ENCODE measurements at regions not wholly inside any gene's neighbourhood (a gene's known extent, or its start where the extent isn't known, plus 50 kb on each side); places are given as distances from the start of the nearest gene placed in this dataset.

GRCh38 chr5:57538341-57538955 is 55.8 kb upstream of the ACTBL2 start:
- DNase-seq = no peak
- Histone ChIP-seq H3K4me1 (ENCODE audit: control insufficient read depth in 1 of 2, insufficient read depth in 2 of 2, low read depth in 1 of 2, low read length in 1 of 2) (peaks cover 0 to 2% of the 10 kb centered on the region in 2 experiments; a peak in 1 of 4 replicates), H3K79me2 (ENCODE audit: insufficient read depth) (no peaks in the 10 kb centered on the region), H3K9me2 (no peaks in the 10 kb centered on the region), H3F3A (replicated peaks; ENCODE audit: insufficient read depth) (no peaks in the 10 kb centered on the region), H2AFZ (ENCODE audit: low read depth) (no peak overlapping the region), H3K9me3 (no peaks in the 10 kb centered on the region), H3K27me3 (ENCODE audit: insufficient read depth) (no peaks in the 10 kb centered on the region), H3K4me2 (no peak overlapping the region), H3K4me3 (ENCODE audit: low read depth in 2 of 2, low read length in 1 of 2) (no peak overlapping the region), H3K27ac (ENCODE audit: low read depth in 2 of 2, low read length in 1 of 2) (no peak overlapping the region), H4K20me1 (ENCODE audit: insufficient read depth) (no peaks in the 10 kb centered on the region), H3K9ac (no peak overlapping the region), H3K36me3 (replicated peaks in 1 of 2; ENCODE audit: control insufficient read depth in 1 of 2, insufficient read depth in 2 of 2, low read length in 1 of 2) (no peaks in the 10 kb centered on the region)
- TF ChIP-seq IRF3 (IDR thresholded peaks at IDR 0.05; ENCODE audit: low read depth, low read length) = no peak
- no peak for TF ChIP-seq REST (IDR thresholded peaks at IDR 0.05; ENCODE audit: low read depth, low read length)
- TF ChIP-seq USF1 (IDR thresholded peaks at IDR 0.05; ENCODE audit: borderline replicate concordance, low read depth) = no peak
- TF ChIP-seq RXRA (IDR thresholded peaks at IDR 0.05; ENCODE audit: borderline replicate concordance, low read depth) = no peak
- no peak for TF ChIP-seq EZH2phosphoT487 (IDR thresholded peaks at IDR 0.05; ENCODE audit: borderline replicate concordance, low read depth)
- TF ChIP-seq ZBTB33 (IDR thresholded peaks at IDR 0.05; ENCODE audit: borderline replicate concordance, low read depth) = no peak
- no peak for TF ChIP-seq RAD21 (IDR thresholded peaks at IDR 0.05; ENCODE audit: low read length)
- TF ChIP-seq JUND (IDR thresholded peaks at IDR 0.05) = no peak
- no peak for TF ChIP-seq MXI1 (IDR thresholded peaks at IDR 0.05; ENCODE audit: low read depth, low read length)
- TF ChIP-seq RFX5 (IDR thresholded peaks at IDR 0.05; ENCODE audit: low read length) = no peak
- no peak for TF ChIP-seq EP300 (IDR thresholded peaks at IDR 0.05; ENCODE audit: borderline replicate concordance in 1 of 2, low read depth in 1 of 2, low read length in 1 of 2)
- no peak for TF ChIP-seq CTCF (IDR thresholded peaks at IDR 0.05)
- no peak for TF ChIP-seq YY1 (IDR thresholded peaks at IDR 0.05; ENCODE audit: low read depth)
- TF ChIP-seq ELF1 (IDR thresholded peaks at IDR 0.05) = no peak
- ChIA-PET POLR2A (no interaction called here), CTCF (interaction anchor here (1.0 kb wide), 1 partner anchor 13 kb away, joined by 3 read pairs; no protein-coding TSS in a partner anchor)
- WGBS (ENCODE audit: low lambda C conversion rate) = 77% methylated on average over 7 of the region's 7 CpGs
